ENCODE measurements at regions not wholly inside any gene's neighbourhood (a gene's known extent, or its start where the extent isn't known, plus 50 kb on each side); places are given as distances from the start of the nearest gene placed in this dataset.

- DNase-seq (ENCODE audit: extremely low spot score) = no peak
- CTCF ChIA-PET = no interaction called here
- POLR2A ChIA-PET = no interaction called here
- no peak for TF ChIP-seq PKNOX1 (IDR thresholded peaks at IDR 0.05)
- no peak for TF ChIP-seq ELF4 (IDR thresholded peaks at IDR 0.05)
- TF ChIP-seq ZNF384 (IDR thresholded peaks at IDR 0.05) = no peak
- no peak for TF ChIP-seq SUZ12 (IDR thresholded peaks at IDR 0.05)
- TF ChIP-seq CTBP1 (IDR thresholded peaks at IDR 0.05; ENCODE audit: borderline replicate concordance) = no peak
- no peak for TF ChIP-seq ARNT (IDR thresholded peaks at IDR 0.05)
- no peak for TF ChIP-seq HDGF (IDR thresholded peaks at IDR 0.05; ENCODE audit: borderline replicate concordance)
- no peak for TF ChIP-seq LEF1 (IDR thresholded peaks at IDR 0.05; ENCODE audit: borderline replicate concordance)
- no peak for TF ChIP-seq L3MBTL2 (conservative IDR thresholded peaks at IDR 0.05)
- TF ChIP-seq BHLHE40 (IDR thresholded peaks at IDR 0.05; ENCODE audit: borderline replicate concordance) = no peak
- no peak for TF ChIP-seq FOXM1 (IDR thresholded peaks at IDR 0.05; ENCODE audit: borderline replicate concordance)
Measured at GRCh38 chr12:114764510-114764909, 80.5 kb upstream of the TBX3 start.

GRCh38 chr12:114762490-114763110, 78.6 kb upstream of the TBX3 start:
- ChIA-PET POLR2A (no interaction called here), CTCF (no interaction called here)
- no peak for DNase-seq (ENCODE audit: extremely low spot score)
- TF ChIP-seq NFRKB (IDR thresholded peaks at IDR 0.05) (no peak), SP1 (IDR thresholded peaks at IDR 0.05) (no peak), BHLHE40 (IDR thresholded peaks at IDR 0.05; ENCODE audit: borderline replicate concordance) (no peak)

GRCh38 chr12:114760151-114760877, 76.3 kb upstream of the TBX3 start:
- POLR2A ChIA-PET = interaction anchor here (2.1 kb wide), 1 partner anchor 76 kb away, joined by 6 read pairs; the partner anchor contains the start of gene TBX3
- CTCF ChIA-PET = interaction anchor here (0.6 to 0.7 kb wide), 3 partner anchors 39 to 1902 kb away, joined by 3 to 4 read pairs (median 3); no protein-coding TSS in a partner anchor
- TF ChIP-seq L3MBTL2 (conservative IDR thresholded peaks at IDR 0.05) (no peak), SUZ12 (IDR thresholded peaks at IDR 0.05) (no peak), PKNOX1 (IDR thresholded peaks at IDR 0.05) (no peak), FOXA1 (IDR thresholded peaks at IDR 0.05) (no peak), FOXM1 (IDR thresholded peaks at IDR 0.05; ENCODE audit: borderline replicate concordance) (no peak), HDGF (IDR thresholded peaks at IDR 0.05; ENCODE audit: borderline replicate concordance) (no peak), BHLHE40 (IDR thresholded peaks at IDR 0.05; ENCODE audit: borderline replicate concordance) (no peak), ZNF384 (IDR thresholded peaks at IDR 0.05) (no peak), ARNT (IDR thresholded peaks at IDR 0.05) (no peak), FOXK2 (IDR thresholded peaks at IDR 0.05) (no peak), ELF4 (IDR thresholded peaks at IDR 0.05) (no peak), SP1 (IDR thresholded peaks at IDR 0.05) (no peak), TARDBP (IDR thresholded peaks at IDR 0.05) (no peak), LEF1 (IDR thresholded peaks at IDR 0.05; ENCODE audit: borderline replicate concordance) (no peak), NFRKB (IDR thresholded peaks at IDR 0.05) (no peak), CTBP1 (IDR thresholded peaks at IDR 0.05; ENCODE audit: borderline replicate concordance) (no peak)
- DNase-seq (ENCODE audit: extremely low spot score) = no peak

GRCh38 chr12:114759635-114760034, 75.7 kb upstream of the TBX3 start:
- ChIA-PET CTCF (interaction anchor here (0.6 to 0.7 kb wide), 3 partner anchors 38 to 436 kb away, joined by 3 to 4 read pairs (median 4); no protein-coding TSS in a partner anchor), POLR2A (interaction anchor here (2.1 kb wide), 1 partner anchor 75 kb away, joined by 6 read pairs; the partner anchor contains the start of gene TBX3)
- TF ChIP-seq FOXM1 (IDR thresholded peaks at IDR 0.05; ENCODE audit: borderline replicate concordance) (no peak), SUZ12 (IDR thresholded peaks at IDR 0.05) (no peak), CTBP1 (IDR thresholded peaks at IDR 0.05; ENCODE audit: borderline replicate concordance) (no peak), L3MBTL2 (conservative IDR thresholded peaks at IDR 0.05) (no peak), HDGF (IDR thresholded peaks at IDR 0.05; ENCODE audit: borderline replicate concordance) (no peak), SP1 (IDR thresholded peaks at IDR 0.05) (no peak), LEF1 (IDR thresholded peaks at IDR 0.05; ENCODE audit: borderline replicate concordance) (no peak)
- DNase-seq (ENCODE audit: extremely low spot score) = no peak

GRCh38 chr12:114757684-114758325, 73.8 kb upstream of the TBX3 start:
- ChIA-PET POLR2A (no interaction called here), CTCF (no interaction called here)
- TF ChIP-seq FOXM1 (IDR thresholded peaks at IDR 0.05; ENCODE audit: borderline replicate concordance) (no peak), BHLHE40 (IDR thresholded peaks at IDR 0.05; ENCODE audit: borderline replicate concordance) (no peak), ELF4 (IDR thresholded peaks at IDR 0.05) (no peak), NFRKB (IDR thresholded peaks at IDR 0.05) (no peak), SUZ12 (IDR thresholded peaks at IDR 0.05) (no peak), ZNF384 (IDR thresholded peaks at IDR 0.05) (no peak), ARNT (IDR thresholded peaks at IDR 0.05) (no peak), TARDBP (IDR thresholded peaks at IDR 0.05) (no peak), LEF1 (IDR thresholded peaks at IDR 0.05; ENCODE audit: borderline replicate concordance) (no peak), L3MBTL2 (conservative IDR thresholded peaks at IDR 0.05) (no peak), SP1 (IDR thresholded peaks at IDR 0.05) (no peak)
- no peak for DNase-seq (ENCODE audit: extremely low spot score)

- ChIA-PET CTCF (no interaction called here), POLR2A (interaction anchor here (0.6 kb wide), 1 partner anchor 68 kb away, joined by 3 read pairs; no protein-coding TSS in a partner anchor)
- DNase-seq (ENCODE audit: extremely low spot score) = no peak
- TF ChIP-seq ELF4 (IDR thresholded peaks at IDR 0.05) (no peak), LEF1 (IDR thresholded peaks at IDR 0.05; ENCODE audit: borderline replicate concordance) (no peak), TARDBP (IDR thresholded peaks at IDR 0.05) (no peak), BHLHE40 (IDR thresholded peaks at IDR 0.05; ENCODE audit: borderline replicate concordance) (no peak), ARNT (IDR thresholded peaks at IDR 0.05) (no peak), L3MBTL2 (conservative IDR thresholded peaks at IDR 0.05) (no peak)
Measured at GRCh38 chr12:114752217-114752616, 68.2 kb upstream of the TBX3 start.
